Type B pancreatic cell (in vitro differentiated cells): ENCODE measurements at regions not wholly inside any gene's neighbourhood (a gene's known extent, or its start where the extent isn't known, plus 50 kb on each side); places are given as distances from the start of the nearest gene placed in this dataset.

ENCODE experiments used
- DNase-seq: peaks from one replicate; pipeline ENCODE4 v3.0.0; 2021; ENCODE audit warnings: mixed read lengths; ENCODE audit not compliant: unreplicated experiment; ENCODE audit errors: extremely low spot score
- H3K27ac Mint-ChIP-seq: 2 replicates; pipeline ENCODE4 v1.8.0; 2021; ENCODE audit warnings: mild to moderate bottlenecking, mixed read lengths
- H3K27me3 Mint-ChIP-seq: 2 replicates; pipeline ENCODE4 v1.8.0; 2021; ENCODE audit warnings: mixed read lengths
- H3K36me3 Mint-ChIP-seq: 2 replicates; pipeline ENCODE4 v1.8.0; 2021; ENCODE audit warnings: mixed read lengths
- H3K4me1 Mint-ChIP-seq: one replicate; pipeline ENCODE4 v1.8.0; 2021; ENCODE audit warnings: mixed read lengths; ENCODE audit not compliant: unreplicated experiment
- H3K4me3 Mint-ChIP-seq: 2 replicates; pipeline ENCODE4 v1.8.0; 2021; ENCODE audit warnings: mild to moderate bottlenecking, mixed read lengths
- H3K9me3 Mint-ChIP-seq: 2 replicates; pipeline ENCODE4 v1.8.0; 2021; ENCODE audit warnings: mixed read lengths
- CTCF ChIP-seq: fragments of 200-600 bp; sonication (generic); conservative IDR thresholded peaks from 2 replicates; pipeline ENCODE4 v1.5.0; 2021; ENCODE audit warnings: antibody characterized with exemption, mild to moderate bottlenecking

- H3K4me1 Mint-ChIP-seq, result peaks cover 4% of the 10 kb centered on the region
- no peak overlapping the region for H3K4me3 Mint-ChIP-seq
- no peak for DNase-seq
- no peak for TF ChIP-seq CTCF
- H3K27me3 Mint-ChIP-seq, result peaks cover 12% of the 10 kb centered on the region
- no peak overlapping the region for H3K27ac Mint-ChIP-seq
- H3K36me3 Mint-ChIP-seq, result no peaks in the 10 kb centered on the region
- H3K9me3 Mint-ChIP-seq, result no peaks in the 10 kb centered on the region
Observed at GRCh38 chr22:19640306-19640705, 74.0 kb upstream of the SEPTIN5 start.

GRCh38 chr22:19641254-19641982, 72.9 kb upstream of the SEPTIN5 start:
- peak overlapping the region; percentile 57 for H3K4me3 Mint-ChIP-seq
- peaks cover 4% of the 10 kb centered on the region for H3K4me1 Mint-ChIP-seq
- H3K27me3 Mint-ChIP-seq, result peaks cover 14% of the 10 kb centered on the region
- DNase-seq, result no peak
- no peaks in the 10 kb centered on the region for H3K9me3 Mint-ChIP-seq
- peak; percentile 77 for TF ChIP-seq CTCF
- no peaks in the 10 kb centered on the region for H3K36me3 Mint-ChIP-seq
- H3K27ac Mint-ChIP-seq, result no peak overlapping the region

GRCh38 chr22:19641983-19642451, 72.3 kb upstream of the SEPTIN5 start:
- Mint-ChIP-seq H3K27me3 (peaks cover 14% of the 10 kb centered on the region), H3K36me3 (no peaks in the 10 kb centered on the region), H3K4me1 (peaks cover 4% of the 10 kb centered on the region), H3K4me3 (no peak overlapping the region), H3K27ac (no peak overlapping the region), H3K9me3 (no peaks in the 10 kb centered on the region)
- TF ChIP-seq CTCF, result no peak
- no peak for DNase-seq

- no peak for DNase-seq
- TF ChIP-seq CTCF, result no peak
- peaks cover 4% of the 10 kb centered on the region for H3K4me1 Mint-ChIP-seq
- H3K4me3 Mint-ChIP-seq, result no peak overlapping the region
- no peak overlapping the region for H3K27ac Mint-ChIP-seq
- H3K9me3 Mint-ChIP-seq, result peaks cover 8% of the 10 kb centered on the region
- H3K27me3 Mint-ChIP-seq, result peaks cover 14% of the 10 kb centered on the region
- H3K36me3 Mint-ChIP-seq, result no peaks in the 10 kb centered on the region
Observed at GRCh38 chr22:19643448-19644313, 70.6 kb upstream of the SEPTIN5 start.

GRCh38 chr22:19644314-19645223, 69.7 kb upstream of the SEPTIN5 start:
- Mint-ChIP-seq H3K4me1 (peaks cover 4% of the 10 kb centered on the region), H3K27ac (no peak overlapping the region), H3K9me3 (peaks cover 8% of the 10 kb centered on the region), H3K4me3 (no peak overlapping the region), H3K27me3 (peaks cover 14% of the 10 kb centered on the region), H3K36me3 (no peaks in the 10 kb centered on the region)
- no peak for DNase-seq
- no peak for TF ChIP-seq CTCF
